ENCODE measurements at regions not wholly inside any gene's neighbourhood (a gene's known extent, or its start where the extent isn't known, plus 50 kb on each side); places are given as distances from the start of the nearest gene placed in this dataset.

DNA sequence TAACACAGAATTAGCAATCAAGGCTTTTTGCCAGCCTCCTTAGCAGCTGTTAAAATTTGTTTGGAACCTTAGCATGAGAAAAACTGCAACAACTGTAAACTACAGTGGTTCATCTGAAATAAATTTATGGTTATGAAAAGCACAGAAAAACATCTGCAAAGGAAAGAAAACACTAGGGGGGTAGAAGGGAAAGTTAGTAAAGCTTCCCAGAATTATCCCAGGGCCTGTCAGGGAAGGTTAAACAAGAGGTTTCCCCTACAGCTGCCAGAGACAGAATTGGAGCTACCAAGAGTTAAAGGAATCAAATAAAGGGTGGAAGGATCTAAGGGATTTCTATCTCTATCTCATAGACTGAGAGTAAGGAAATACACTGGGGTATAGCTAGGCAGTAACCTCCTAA is 234.7 kb upstream of the DIAPH2 start:
- TF ChIP-seq ELF4 (IDR thresholded peaks at IDR 0.05) (no peak), FOXM1 (IDR thresholded peaks at IDR 0.05; ENCODE audit: borderline replicate concordance) (no peak), ARNT (IDR thresholded peaks at IDR 0.05) (no peak), LEF1 (IDR thresholded peaks at IDR 0.05; ENCODE audit: borderline replicate concordance) (no peak), SP1 (IDR thresholded peaks at IDR 0.05) (no peak), FOXK2 (IDR thresholded peaks at IDR 0.05) (no peak), FOXA1 (IDR thresholded peaks at IDR 0.05) (no peak), HDGF (IDR thresholded peaks at IDR 0.05; ENCODE audit: borderline replicate concordance) (no peak), BHLHE40 (IDR thresholded peaks at IDR 0.05; ENCODE audit: borderline replicate concordance) (no peak), ZNF384 (IDR thresholded peaks at IDR 0.05) (no peak), NFRKB (IDR thresholded peaks at IDR 0.05) (no peak), SUZ12 (IDR thresholded peaks at IDR 0.05) (no peak), TARDBP (IDR thresholded peaks at IDR 0.05) (no peak)
- TF ChIP-seq, protein P1, sequence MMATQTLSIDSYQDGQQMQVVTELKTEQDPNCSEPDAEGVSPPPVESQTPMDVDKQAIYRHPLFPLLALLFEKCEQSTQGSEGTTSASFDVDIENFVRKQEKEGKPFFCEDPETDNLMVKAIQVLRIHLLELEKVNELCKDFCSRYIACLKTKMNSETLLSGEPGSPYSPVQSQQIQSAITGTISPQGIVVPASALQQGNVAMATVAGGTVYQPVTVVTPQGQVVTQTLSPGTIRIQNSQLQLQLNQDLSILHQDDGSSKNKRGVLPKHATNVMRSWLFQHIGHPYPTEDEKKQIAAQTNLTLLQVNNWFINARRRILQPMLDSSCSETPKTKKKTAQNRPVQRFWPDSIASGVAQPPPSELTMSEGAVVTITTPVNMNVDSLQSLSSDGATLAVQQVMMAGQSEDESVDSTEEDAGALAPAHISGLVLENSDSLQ (IDR thresholded peaks at IDR 0.05) = no peak
